ENCODE measurements at regions not wholly inside any gene's neighbourhood (a gene's known extent, or its start where the extent isn't known, plus 50 kb on each side); places are given as distances from the start of the nearest gene placed in this dataset.

- H3K27me3 Mint-ChIP-seq (ENCODE audit: low read depth) = no peaks in the 10 kb centered on the region
- no peak for DNase-seq (ENCODE audit: low read depth, low spot score)
Measured at GRCh38 chr14:51167587-51168214, 72.3 kb upstream of the TMX1 start.

GRCh38 chr14:51168215-51168613 is 71.8 kb upstream of the TMX1 start:
- Mint-ChIP-seq H3K4me1 (no peaks in the 10 kb centered on the region), H3K9me3 (no peaks in the 10 kb centered on the region), H3K36me3 (ENCODE audit: low read depth) (no peaks in the 10 kb centered on the region), H3K27ac (ENCODE audit: unreplicated experiment) (no peak overlapping the region), H3K4me3 (no peak overlapping the region), H3K27me3 (ENCODE audit: low read depth) (no peaks in the 10 kb centered on the region)
- no peak for DNase-seq (ENCODE audit: low read depth, low spot score)
- TF ChIP-seq CTCF (conservative IDR thresholded peaks at IDR 0.05) = no peak

More at GRCh38 chr14:51167587-51168214, 72.3 kb upstream of the TMX1 start:
- Mint-ChIP-seq H3K27ac (ENCODE audit: unreplicated experiment) (no peak overlapping the region), H3K9me3 (no peaks in the 10 kb centered on the region), H3K4me3 (no peak overlapping the region), H3K36me3 (ENCODE audit: low read depth) (no peaks in the 10 kb centered on the region), H3K4me1 (no peaks in the 10 kb centered on the region)
- TF ChIP-seq CTCF (conservative IDR thresholded peaks at IDR 0.05) = no peak

- no peak overlapping the region for H3K27ac Mint-ChIP-seq (ENCODE audit: unreplicated experiment)
- no peak for TF ChIP-seq CTCF (conservative IDR thresholded peaks at IDR 0.05)
- no peak overlapping the region for H3K4me3 Mint-ChIP-seq
- peaks cover 5% of the 10 kb centered on the region for H3K4me1 Mint-ChIP-seq
- H3K9me3 Mint-ChIP-seq = no peaks in the 10 kb centered on the region
- no peaks in the 10 kb centered on the region for H3K36me3 Mint-ChIP-seq (ENCODE audit: low read depth)
- no peak for DNase-seq (ENCODE audit: low read depth, low spot score)
- H3K27me3 Mint-ChIP-seq (ENCODE audit: low read depth) = peaks cover 3% of the 10 kb centered on the region
Measured at GRCh38 chr14:51173863-51174262, 66.2 kb upstream of the TMX1 start.

GRCh38 chr14:51176839-51177238 is 63.2 kb upstream of the TMX1 start:
- no peak for TF ChIP-seq CTCF (conservative IDR thresholded peaks at IDR 0.05)
- Mint-ChIP-seq H3K27me3 (ENCODE audit: low read depth) (peaks cover 3% of the 10 kb centered on the region), H3K4me1 (peaks cover 5% of the 10 kb centered on the region), H3K36me3 (ENCODE audit: low read depth) (no peaks in the 10 kb centered on the region), H3K27ac (ENCODE audit: unreplicated experiment) (peak overlapping the region; percentile 20), H3K4me3 (no peak overlapping the region), H3K9me3 (no peaks in the 10 kb centered on the region)
- DNase-seq (ENCODE audit: low read depth, low spot score) = no peak

GRCh38 chr14:51180577-51180976 is 59.5 kb upstream of the TMX1 start:
- peaks cover 3% of the 10 kb centered on the region for H3K27me3 Mint-ChIP-seq (ENCODE audit: low read depth)
- DNase-seq (ENCODE audit: low read depth, low spot score) = no peak
- H3K9me3 Mint-ChIP-seq = peaks cover 4% of the 10 kb centered on the region
- H3K4me1 Mint-ChIP-seq = peaks cover 5% of the 10 kb centered on the region
- no peaks in the 10 kb centered on the region for H3K36me3 Mint-ChIP-seq (ENCODE audit: low read depth)
- no peak for TF ChIP-seq CTCF (conservative IDR thresholded peaks at IDR 0.05)
- no peak overlapping the region for H3K27ac Mint-ChIP-seq (ENCODE audit: unreplicated experiment)
- H3K4me3 Mint-ChIP-seq = no peak overlapping the region
